Ecto neural progenitor cell (in vitro differentiated cells): ENCODE measurements at regions not wholly inside any gene's neighbourhood (a gene's known extent, or its start where the extent isn't known, plus 50 kb on each side); places are given as distances from the start of the nearest gene placed in this dataset.
A peak's percentile ranks its signal among the peaks of the same experiment; 100 is the strongest.
"Not testable (repeated sequence)": the region's sequence is repeated elsewhere in the genome, so short reads cannot be mapped to it uniquely, and the experiment has no call there.

ENCODE experiments used
- DNase-seq: peaks from one replicate; pipeline ENCODE4 v3.0.0-alpha.2; 2018; ENCODE audit warnings: low spot score

GRCh38 chr15:88995449-88995848 is 82.3 kb upstream of the MFGE8 start:
- no peak for DNase-seq

- DNase-seq: no peak
Measured at GRCh38 chr15:88997531-88997930, 84.4 kb upstream of the MFGE8 start.

GRCh38 chr15:88998980-88999713 is 86.0 kb upstream of the MFGE8 start:
- DNase-seq: no peak

GRCh38 chr15:89001708-89002275 is 86.5 kb upstream of the ABHD2 start:
- not testable (repeated sequence) for DNase-seq

DNA sequence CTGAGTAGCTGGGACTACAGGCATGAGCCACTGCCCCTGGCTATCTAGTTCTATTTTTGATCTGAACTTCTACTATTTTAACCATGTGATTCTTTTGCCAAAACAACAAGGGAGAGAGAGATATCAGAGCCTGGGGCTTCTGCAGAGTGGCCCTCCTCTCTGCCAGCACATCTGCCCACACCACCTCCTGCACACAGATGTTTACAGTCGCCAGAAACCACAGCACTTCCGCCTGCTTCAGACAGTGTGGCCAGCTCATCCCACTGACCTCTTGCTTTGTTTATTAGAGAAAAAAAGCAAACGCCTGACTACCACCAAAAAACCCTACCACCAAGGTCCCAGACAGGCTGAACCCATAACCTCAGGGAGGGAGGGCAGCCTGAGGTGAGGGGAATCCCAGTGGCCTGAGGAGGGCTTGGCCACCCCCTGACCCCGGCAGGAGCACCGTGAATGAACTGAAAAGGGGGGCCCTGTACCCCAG is 85.9 kb upstream of the ABHD2 start:
- no peak for DNase-seq

DNA sequence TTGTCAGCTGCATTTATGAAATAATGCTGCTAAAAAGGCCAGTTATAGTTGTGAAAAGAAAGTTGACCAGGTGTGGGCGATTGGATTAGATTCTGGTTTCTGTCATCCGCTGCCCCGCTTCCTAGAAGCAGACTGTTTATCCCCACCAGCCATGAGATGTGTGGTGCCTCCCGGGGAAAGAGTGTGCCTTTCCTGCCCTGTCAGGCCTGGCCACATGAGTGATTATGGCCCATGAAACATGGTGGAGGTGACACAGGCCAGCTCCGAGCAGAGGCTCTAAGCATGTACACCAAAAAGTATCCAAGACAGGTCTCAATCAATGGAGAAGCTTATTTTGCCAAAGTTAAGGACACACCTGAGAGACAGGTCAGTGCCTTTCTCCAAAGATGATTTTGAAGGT is 85.4 kb upstream of the ABHD2 start:
- no peak for DNase-seq

DNA sequence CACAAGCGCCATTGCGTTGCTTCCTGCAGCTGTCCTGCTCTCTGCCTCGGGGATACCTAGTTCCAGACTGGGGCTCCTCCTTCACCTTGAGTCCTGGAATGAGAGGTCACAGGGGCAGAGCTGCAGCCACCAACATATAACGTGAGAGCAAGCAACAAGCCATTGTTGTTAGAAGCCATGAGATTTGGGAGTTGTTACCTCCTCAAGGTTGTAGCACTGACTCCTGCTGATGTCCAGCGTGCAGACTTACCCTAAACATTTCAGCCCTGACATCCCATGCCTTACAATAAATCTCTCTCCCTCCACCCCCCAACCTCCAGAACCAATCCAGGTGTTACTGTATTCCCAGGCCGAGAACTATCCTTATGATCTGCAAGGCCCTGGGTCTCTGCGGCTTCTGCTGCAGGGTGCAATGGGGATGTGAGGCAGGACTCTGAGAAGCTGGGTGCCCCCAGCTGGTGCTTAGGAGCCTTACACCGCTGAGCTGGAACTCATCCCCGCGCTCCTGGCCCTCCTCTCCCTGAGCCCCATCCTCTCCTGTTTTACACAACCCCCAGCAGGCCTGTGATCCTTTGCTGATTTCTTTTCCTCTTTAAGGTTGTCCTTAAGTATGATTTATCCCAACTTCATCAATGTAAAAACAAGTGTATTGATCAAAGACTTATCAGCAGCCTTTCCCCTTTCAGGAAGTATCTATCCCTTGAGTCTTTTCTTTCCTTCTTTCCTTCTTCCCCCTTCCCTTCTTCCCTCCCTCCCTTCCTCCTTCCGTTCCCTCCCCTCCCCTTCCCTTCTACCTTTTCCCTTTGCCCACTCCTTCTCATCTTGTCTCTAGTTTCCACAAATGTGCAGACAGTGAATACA is 84.2 kb upstream of the ABHD2 start:
- DNase-seq: peak; percentile 72

- no peak for DNase-seq
Measured at GRCh38 chr15:89004726-89005030, 83.6 kb upstream of the ABHD2 start.

DNA sequence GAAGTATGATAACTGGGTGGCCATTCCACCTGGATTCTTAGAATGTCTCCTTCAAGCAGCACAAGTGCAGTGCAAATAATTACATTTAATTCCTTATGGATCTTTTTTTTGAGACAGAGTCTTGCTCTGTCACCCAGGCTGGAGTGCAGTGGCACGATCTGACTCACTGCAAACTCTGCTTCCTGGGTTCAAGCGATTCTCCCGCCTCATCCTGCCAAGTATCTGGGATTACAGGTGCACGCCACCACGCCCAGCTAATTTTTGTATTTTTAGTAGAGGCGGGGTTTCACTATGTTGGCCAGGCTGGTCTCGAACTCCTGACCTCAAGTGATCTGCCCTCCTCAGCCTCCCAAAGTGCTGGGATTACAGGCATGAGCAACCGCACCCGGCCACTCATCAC is 80.7 kb upstream of the ABHD2 start:
- DNase-seq: not testable (repeated sequence)

- no peak for DNase-seq
Measured at GRCh38 chr15:89007989-89008388, 80.3 kb upstream of the ABHD2 start.

GRCh38 chr15:89009080-89009479 is 79.2 kb upstream of the ABHD2 start:
- no peak for DNase-seq

- no peak for DNase-seq
Measured at GRCh38 chr15:89015412-89016097, 72.7 kb upstream of the ABHD2 start.

DNA sequence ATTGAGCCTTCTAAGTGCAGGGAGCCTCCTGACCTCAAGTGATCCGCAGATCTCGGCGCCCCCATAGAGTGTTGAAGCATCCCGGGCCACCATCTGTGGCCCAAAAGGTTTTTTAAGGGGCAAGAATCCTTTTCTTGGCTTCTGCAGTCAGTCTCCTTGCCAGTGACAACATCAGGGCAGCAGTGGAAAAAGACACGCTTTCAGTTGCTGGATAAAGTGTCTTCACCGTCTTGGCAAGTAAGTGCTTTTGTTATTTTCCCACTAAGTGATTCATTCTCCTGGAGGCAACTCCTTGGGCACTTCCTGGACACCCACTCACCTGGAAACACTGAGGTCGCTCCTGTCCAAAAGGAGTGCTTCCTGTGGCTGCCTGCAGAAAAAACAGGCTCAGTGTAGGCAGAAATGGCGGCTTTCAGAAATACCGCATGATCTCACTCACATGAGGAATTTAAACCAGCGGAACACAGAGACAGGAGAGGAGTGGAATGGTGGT is 71.7 kb upstream of the ABHD2 start:
- DNase-seq: no peak

- DNase-seq: peak; percentile 91
Measured at GRCh38 chr15:89017370-89018066, 70.7 kb upstream of the ABHD2 start.

GRCh38 chr15:89018207-89018606 is 70.0 kb upstream of the ABHD2 start:
- no peak for DNase-seq

- DNase-seq: no peak
Measured at GRCh38 chr15:89019436-89019835, 68.8 kb upstream of the ABHD2 start.

- no peak for DNase-seq
Measured at GRCh38 chr15:89021224-89021623, 67.0 kb upstream of the ABHD2 start.

- not testable (repeated sequence) for DNase-seq
Measured at GRCh38 chr15:89021886-89022285, 66.4 kb upstream of the ABHD2 start.

DNA sequence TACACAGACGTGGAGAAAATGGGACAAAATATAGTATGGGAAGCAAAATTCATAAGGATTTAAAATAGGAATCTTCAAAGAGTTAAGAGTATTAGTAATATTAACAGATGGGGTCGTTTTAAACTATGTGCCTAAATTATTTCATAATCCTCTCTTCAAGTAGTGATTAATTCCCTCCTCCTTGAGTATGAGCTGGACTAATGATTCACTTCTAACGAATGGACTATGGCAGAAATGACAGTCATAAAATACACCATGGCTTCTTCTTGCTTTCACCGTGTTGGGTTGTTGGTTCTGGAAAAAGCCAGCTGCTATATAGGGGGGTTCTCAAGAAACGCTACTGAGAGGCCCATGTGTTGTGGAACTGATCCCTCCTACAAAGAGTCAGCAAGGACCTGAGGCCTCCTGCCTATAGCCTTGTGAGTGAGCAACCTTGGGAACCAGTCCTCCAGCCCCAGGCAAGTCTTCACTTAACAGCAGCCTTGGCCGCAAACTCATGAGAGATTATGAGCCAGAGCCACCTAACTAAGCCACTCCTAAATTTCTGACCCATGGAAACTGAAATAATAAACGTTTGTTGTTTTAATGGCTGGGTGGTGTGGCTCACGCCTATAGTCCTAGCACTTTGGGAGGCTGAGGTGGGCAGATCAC is 64.8 kb upstream of the ABHD2 start:
- DNase-seq: no peak

- no peak for DNase-seq
Measured at GRCh38 chr15:89024418-89024817, 63.8 kb upstream of the ABHD2 start.

- no peak for DNase-seq
Measured at GRCh38 chr15:89026167-89026566, 62.1 kb upstream of the ABHD2 start.
